NB4 (cell line): ENCODE measurements at regions not wholly inside any gene's neighbourhood (a gene's known extent, or its start where the extent isn't known, plus 50 kb on each side); places are given as distances from the start of the nearest gene placed in this dataset.

Experiments used
- MYC ChIP-seq: IDR thresholded peaks from 2 replicates; pipeline ENCODE4 v1.6.1; 2011; ENCODE audit warnings: low read depth, low read length
- POLR2A ChIP-seq: IDR thresholded peaks from 2 replicates; pipeline ENCODE4 v1.6.1; 2011; ENCODE audit warnings: mild to moderate bottlenecking; ENCODE audit not compliant: insufficient read length; ENCODE audit errors: extremely low read depth
- TF ChIP-seq, protein P1 (sequence below): IDR thresholded peaks from one replicate; pipeline ENCODE4 v1.5.1; 2012; ENCODE audit warnings: low read depth, low read length

GRCh38 chr2:194602750-194603149 lies 1054.3 kb upstream of the SLC39A10 start:
- no peak for TF ChIP-seq POLR2A
- TF ChIP-seq, protein P1, sequence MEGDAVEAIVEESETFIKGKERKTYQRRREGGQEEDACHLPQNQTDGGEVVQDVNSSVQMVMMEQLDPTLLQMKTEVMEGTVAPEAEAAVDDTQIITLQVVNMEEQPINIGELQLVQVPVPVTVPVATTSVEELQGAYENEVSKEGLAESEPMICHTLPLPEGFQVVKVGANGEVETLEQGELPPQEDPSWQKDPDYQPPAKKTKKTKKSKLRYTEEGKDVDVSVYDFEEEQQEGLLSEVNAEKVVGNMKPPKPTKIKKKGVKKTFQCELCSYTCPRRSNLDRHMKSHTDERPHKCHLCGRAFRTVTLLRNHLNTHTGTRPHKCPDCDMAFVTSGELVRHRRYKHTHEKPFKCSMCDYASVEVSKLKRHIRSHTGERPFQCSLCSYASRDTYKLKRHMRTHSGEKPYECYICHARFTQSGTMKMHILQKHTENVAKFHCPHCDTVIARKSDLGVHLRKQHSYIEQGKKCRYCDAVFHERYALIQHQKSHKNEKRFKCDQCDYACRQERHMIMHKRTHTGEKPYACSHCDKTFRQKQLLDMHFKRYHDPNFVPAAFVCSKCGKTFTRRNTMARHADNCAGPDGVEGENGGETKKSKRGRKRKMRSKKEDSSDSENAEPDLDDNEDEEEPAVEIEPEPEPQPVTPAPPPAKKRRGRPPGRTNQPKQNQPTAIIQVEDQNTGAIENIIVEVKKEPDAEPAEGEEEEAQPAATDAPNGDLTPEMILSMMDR, result no peak
- TF ChIP-seq MYC, result no peak
